ENCODE measurements at regions not wholly inside any gene's neighbourhood (a gene's known extent, or its start where the extent isn't known, plus 50 kb on each side); places are given as distances from the start of the nearest gene placed in this dataset.

DNA sequence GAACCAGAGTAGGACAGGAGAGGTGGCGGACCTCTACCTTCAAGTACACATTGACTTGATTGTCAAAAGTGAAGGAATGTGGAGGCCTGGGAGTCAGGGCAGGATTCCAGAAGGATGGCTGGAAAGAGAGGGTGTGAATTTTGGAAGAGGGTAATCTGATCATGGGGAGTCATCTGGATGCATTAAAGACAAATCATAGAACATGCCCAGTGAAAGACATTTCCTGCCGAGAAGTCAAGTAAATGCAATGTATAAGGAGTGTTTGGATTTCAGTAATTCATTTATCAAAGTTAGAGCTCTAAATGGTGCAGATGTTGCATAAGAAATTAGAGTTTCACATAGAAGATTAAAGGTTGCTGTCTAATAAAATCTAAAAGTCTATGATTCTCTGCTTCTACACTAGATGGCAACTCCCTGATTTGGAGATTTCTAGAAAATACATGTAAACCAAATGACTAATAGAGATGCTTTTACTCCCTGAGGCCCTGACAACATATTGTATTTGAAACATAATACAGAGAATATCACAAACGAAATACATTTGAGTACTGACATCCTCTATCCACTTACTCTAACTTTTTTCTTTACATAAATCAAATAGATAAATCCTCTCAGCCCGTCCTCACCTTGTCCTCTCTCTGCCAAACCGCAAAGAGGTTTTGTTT lies 91.3 kb downstream of the KCNA5 start:
- Histone ChIP-seq H3K9me1 (replicated peaks; ENCODE audit: control insufficient read depth, extremely low read depth, insufficient read depth, low read length) (no peaks in the 10 kb centered on the region), H3K27me3 (ENCODE audit: control insufficient read depth in 2 of 2, insufficient read depth in 2 of 2, low read length in 2 of 2) (no peaks in the 10 kb centered on the region), H2AFZ (ENCODE audit: low read depth, low read length) (no peak overlapping the region), H3K4me2 (ENCODE audit: insufficient read depth, low read length) (no peak overlapping the region), H3K36me3 (ENCODE audit: control insufficient read depth in 2 of 2, extremely low read depth in 1 of 2, insufficient read depth in 2 of 2, low read length in 2 of 2) (no peaks in the 10 kb centered on the region), H3K4me1 (ENCODE audit: control insufficient read depth, extremely low read depth, insufficient read depth, low read length) (no peaks in the 10 kb centered on the region), H3K79me2 (ENCODE audit: control insufficient read depth, insufficient read depth, low read length) (no peaks in the 10 kb centered on the region), H3K27ac (ENCODE audit: insufficient read depth, low read depth, low read length) (no peak overlapping the region), H3K9ac (replicated peaks; ENCODE audit: extremely low read depth, insufficient read depth, low read length) (no peak overlapping the region), H4K20me1 (replicated peaks; ENCODE audit: control insufficient read depth, extremely low read depth, insufficient read depth, low read length) (no peaks in the 10 kb centered on the region), H3K4me3 (replicated peaks in 1 of 3; ENCODE audit: insufficient read depth in 1 of 3, low read depth in 1 of 3, low read length in 3 of 3) (no peak overlapping the region), H3K9me3 (replicated peaks; ENCODE audit: control insufficient read depth, insufficient read depth, low read length) (no peaks in the 10 kb centered on the region)
- ChIA-PET CTCF (no interaction called here), POLR2A (no interaction called here)
- no peak for FAIRE-seq
- intact Hi-C loops (cut with micrococcal nuclease), result no loop called here
- TF ChIP-seq, protein P1, sequence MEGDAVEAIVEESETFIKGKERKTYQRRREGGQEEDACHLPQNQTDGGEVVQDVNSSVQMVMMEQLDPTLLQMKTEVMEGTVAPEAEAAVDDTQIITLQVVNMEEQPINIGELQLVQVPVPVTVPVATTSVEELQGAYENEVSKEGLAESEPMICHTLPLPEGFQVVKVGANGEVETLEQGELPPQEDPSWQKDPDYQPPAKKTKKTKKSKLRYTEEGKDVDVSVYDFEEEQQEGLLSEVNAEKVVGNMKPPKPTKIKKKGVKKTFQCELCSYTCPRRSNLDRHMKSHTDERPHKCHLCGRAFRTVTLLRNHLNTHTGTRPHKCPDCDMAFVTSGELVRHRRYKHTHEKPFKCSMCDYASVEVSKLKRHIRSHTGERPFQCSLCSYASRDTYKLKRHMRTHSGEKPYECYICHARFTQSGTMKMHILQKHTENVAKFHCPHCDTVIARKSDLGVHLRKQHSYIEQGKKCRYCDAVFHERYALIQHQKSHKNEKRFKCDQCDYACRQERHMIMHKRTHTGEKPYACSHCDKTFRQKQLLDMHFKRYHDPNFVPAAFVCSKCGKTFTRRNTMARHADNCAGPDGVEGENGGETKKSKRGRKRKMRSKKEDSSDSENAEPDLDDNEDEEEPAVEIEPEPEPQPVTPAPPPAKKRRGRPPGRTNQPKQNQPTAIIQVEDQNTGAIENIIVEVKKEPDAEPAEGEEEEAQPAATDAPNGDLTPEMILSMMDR (IDR thresholded peaks at IDR 0.05; ENCODE audit: extremely low read depth in 1 of 2, insufficient read depth in 1 of 2, low read depth in 1 of 2, low read length in 2 of 2), result no peak
- TF ChIP-seq MYC (IDR thresholded peaks at IDR 0.05; ENCODE audit: low read depth, low read length), result no peak
- no peak for TF ChIP-seq POLR2AphosphoS5 (IDR thresholded peaks at IDR 0.05; ENCODE audit: insufficient read depth, low read depth, low read length)
- no peak for TF ChIP-seq FOS (IDR thresholded peaks at IDR 0.05; ENCODE audit: borderline replicate concordance, insufficient read depth, low read length)
- no peak for TF ChIP-seq GATA2 (IDR thresholded peaks at IDR 0.05; ENCODE audit: insufficient read depth, insufficient read length, low read depth, low read length)
- dilution Hi-C loops (cut with MboI; ENCODE audit: extremely low pct_ligation_motif_present, low sequenced_read_pairs), result no loop called here
- no peak for DNase-seq (ENCODE audit: low read depth, low spot score)
- no TSS peak for BruUV-seq (replicated peaks)

DNA sequence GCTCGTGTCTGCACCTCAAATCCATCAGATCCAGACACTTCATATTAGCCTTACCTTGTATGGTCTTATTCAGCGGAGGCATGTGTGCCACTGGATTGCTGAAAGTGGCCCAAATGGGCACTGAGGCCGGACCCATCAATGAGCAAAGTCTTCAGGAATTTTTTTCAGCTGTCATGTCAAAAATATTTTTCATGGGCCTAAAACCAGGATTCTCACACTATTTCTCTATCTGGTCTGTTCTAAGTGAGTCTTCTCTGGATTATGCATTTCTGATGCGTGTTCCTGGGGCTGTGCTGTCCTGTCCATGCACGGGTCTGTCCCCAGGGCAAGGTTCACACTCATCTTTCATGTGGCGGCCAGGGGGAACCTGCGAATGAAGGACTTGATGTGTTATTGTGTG lies 94.6 kb downstream of the KCNA5 start:
- DNase-seq (ENCODE audit: low read depth, low spot score) (no peak), FAIRE-seq (no peak)
- no peaks in the 10 kb centered on the region for H3K79me2 ChIP-seq (ENCODE audit: control insufficient read depth, insufficient read depth, low read length)
- H3K4me1 ChIP-seq (ENCODE audit: control insufficient read depth, extremely low read depth, insufficient read depth, low read length), result no peaks in the 10 kb centered on the region
- H4K20me1 ChIP-seq (replicated peaks; ENCODE audit: control insufficient read depth, extremely low read depth, insufficient read depth, low read length), result no peaks in the 10 kb centered on the region
- H2AFZ ChIP-seq (ENCODE audit: low read depth, low read length), result no peak overlapping the region
- H3K9me1 ChIP-seq (replicated peaks; ENCODE audit: control insufficient read depth, extremely low read depth, insufficient read depth, low read length), result no peaks in the 10 kb centered on the region
- H3K27me3 ChIP-seq (ENCODE audit: control insufficient read depth in 2 of 2, insufficient read depth in 2 of 2, low read length in 2 of 2), result no peaks in the 10 kb centered on the region
- H3K4me3 ChIP-seq (replicated peaks in 1 of 3; ENCODE audit: insufficient read depth in 1 of 3, low read depth in 1 of 3, low read length in 3 of 3), result no peak overlapping the region
- no peak overlapping the region for H3K27ac ChIP-seq (ENCODE audit: insufficient read depth, low read depth, low read length)
- H3K9ac ChIP-seq (replicated peaks; ENCODE audit: extremely low read depth, insufficient read depth, low read length), result no peak overlapping the region
- intact Hi-C loops (cut with micrococcal nuclease) (no loop called here), dilution Hi-C loops (cut with MboI; ENCODE audit: extremely low pct_ligation_motif_present, low sequenced_read_pairs) (no loop called here)
- TF ChIP-seq MYC (IDR thresholded peaks at IDR 0.05; ENCODE audit: low read depth, low read length) (no peak), EZH2 (IDR thresholded peaks at IDR 0.05; ENCODE audit: borderline replicate concordance, low read depth, low read length, severe bottlenecking) (no peak), POLR2A (IDR thresholded peaks at IDR 0.05; ENCODE audit: low read depth, low read length) (no peak), FOS (IDR thresholded peaks at IDR 0.05; ENCODE audit: borderline replicate concordance, insufficient read depth, low read length) (no peak), GATA2 (IDR thresholded peaks at IDR 0.05; ENCODE audit: insufficient read depth, insufficient read length, low read depth, low read length) (no peak)
- TF ChIP-seq, protein P2, sequence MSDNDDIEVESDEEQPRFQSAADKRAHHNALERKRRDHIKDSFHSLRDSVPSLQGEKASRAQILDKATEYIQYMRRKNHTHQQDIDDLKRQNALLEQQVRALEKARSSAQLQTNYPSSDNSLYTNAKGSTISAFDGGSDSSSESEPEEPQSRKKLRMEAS (IDR thresholded peaks at IDR 0.05; ENCODE audit: insufficient read depth, insufficient read length), result no peak
- CTCF ChIA-PET, result no interaction called here
- no peaks in the 10 kb centered on the region for H3K9me3 ChIP-seq (replicated peaks; ENCODE audit: control insufficient read depth, insufficient read depth, low read length)
- BruUV-seq (replicated peaks), result no TSS peak
- H3K4me2 ChIP-seq (ENCODE audit: insufficient read depth, low read length), result no peak overlapping the region
- POLR2A ChIA-PET, result no interaction called here
- no peaks in the 10 kb centered on the region for H3K36me3 ChIP-seq (ENCODE audit: control insufficient read depth in 2 of 2, extremely low read depth in 1 of 2, insufficient read depth in 2 of 2, low read length in 2 of 2)

Measured in endothelial cell of umbilical vein (primary cell).